GM20000 (cell line): ENCODE measurements at regions not wholly inside any gene's neighbourhood (a gene's known extent, or its start where the extent isn't known, plus 50 kb on each side); places are given as distances from the start of the nearest gene placed in this dataset.

Experiments used
- DNase-seq: peaks from one replicate; pipeline ENCODE4 v3.0.0; 2012; ENCODE audit warnings: low spot score
- TF ChIP-seq, protein P1 (sequence below): IDR thresholded peaks from 2 replicates; pipeline ENCODE4 v1.5.1; 2012; ENCODE audit warnings: mild to moderate bottlenecking, control low read depth; ENCODE audit errors: extremely low read depth, missing control alignments

DNA sequence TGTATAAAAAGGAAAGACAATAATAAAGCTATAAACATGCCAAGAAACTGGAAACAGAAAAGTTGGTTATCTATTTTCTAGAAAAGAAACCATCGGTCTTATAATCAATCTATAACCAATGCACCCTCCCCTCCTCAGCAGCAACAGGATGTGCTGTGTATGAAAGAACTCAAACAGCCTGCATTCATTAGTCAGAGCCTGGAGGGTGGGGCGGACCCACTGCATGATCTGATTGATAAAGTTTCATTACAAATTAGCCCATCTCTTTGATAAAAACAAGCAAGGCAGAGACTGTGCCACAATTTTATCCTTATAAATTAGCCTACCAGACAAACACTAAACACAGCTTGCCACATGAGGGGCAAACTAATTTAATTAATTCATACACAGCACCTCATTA, 448.1 kb downstream of the BCAT1 start:
- DNase-seq = no peak
- TF ChIP-seq, protein P1, sequence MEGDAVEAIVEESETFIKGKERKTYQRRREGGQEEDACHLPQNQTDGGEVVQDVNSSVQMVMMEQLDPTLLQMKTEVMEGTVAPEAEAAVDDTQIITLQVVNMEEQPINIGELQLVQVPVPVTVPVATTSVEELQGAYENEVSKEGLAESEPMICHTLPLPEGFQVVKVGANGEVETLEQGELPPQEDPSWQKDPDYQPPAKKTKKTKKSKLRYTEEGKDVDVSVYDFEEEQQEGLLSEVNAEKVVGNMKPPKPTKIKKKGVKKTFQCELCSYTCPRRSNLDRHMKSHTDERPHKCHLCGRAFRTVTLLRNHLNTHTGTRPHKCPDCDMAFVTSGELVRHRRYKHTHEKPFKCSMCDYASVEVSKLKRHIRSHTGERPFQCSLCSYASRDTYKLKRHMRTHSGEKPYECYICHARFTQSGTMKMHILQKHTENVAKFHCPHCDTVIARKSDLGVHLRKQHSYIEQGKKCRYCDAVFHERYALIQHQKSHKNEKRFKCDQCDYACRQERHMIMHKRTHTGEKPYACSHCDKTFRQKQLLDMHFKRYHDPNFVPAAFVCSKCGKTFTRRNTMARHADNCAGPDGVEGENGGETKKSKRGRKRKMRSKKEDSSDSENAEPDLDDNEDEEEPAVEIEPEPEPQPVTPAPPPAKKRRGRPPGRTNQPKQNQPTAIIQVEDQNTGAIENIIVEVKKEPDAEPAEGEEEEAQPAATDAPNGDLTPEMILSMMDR = no peak

GRCh38 chr12:24500421-24500820, 448.5 kb downstream of the BCAT1 start:
- TF ChIP-seq, protein P1 = no peak
- DNase-seq = no peak

DNA sequence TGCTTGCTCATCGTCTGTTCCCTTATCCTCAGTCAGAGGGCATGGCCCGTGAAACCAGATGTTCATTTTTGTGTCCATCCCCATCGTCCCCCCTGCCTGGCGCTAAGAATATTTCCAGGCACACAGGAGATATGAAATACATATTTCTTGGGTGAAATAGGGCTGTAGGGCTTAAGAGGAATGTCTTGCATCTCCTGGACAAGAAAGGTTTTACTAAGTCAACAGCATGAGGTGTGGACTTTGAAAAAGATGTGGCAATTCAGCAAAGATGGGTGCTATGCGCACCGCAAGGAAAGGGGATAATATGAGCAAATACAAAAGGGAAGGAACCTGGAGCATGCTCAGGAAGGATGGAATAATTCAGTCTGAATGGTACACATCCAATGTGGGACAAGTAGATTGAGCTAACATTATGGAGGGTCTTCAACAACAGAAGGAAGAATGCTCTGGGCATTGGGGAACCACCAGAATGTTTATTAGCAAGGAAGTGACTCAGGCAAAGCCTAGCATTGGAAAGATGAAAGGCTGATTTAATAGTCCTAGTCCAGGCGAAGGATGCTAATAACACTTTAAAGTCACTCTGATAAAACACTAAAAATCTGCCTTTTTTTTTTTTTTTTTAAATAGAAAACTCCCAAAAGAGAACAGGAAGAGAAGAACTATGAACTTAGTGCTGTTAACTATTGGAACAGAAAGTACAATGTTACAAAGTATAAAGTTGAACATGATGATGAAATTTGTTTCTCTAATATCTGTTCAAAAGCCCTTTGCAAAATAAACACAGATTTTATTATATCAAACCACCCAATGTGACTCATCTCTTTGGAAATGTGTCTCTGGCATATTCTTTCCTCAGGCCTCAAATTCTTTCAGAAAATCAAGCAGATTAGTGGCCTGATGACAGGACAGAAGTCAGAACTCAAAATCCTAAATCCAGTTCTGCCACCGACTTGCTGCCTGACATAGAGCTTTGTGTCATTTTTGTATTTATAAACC, 449.5 kb downstream of the BCAT1 start:
- TF ChIP-seq, protein P1 = no peak
- DNase-seq = no peak

DNA sequence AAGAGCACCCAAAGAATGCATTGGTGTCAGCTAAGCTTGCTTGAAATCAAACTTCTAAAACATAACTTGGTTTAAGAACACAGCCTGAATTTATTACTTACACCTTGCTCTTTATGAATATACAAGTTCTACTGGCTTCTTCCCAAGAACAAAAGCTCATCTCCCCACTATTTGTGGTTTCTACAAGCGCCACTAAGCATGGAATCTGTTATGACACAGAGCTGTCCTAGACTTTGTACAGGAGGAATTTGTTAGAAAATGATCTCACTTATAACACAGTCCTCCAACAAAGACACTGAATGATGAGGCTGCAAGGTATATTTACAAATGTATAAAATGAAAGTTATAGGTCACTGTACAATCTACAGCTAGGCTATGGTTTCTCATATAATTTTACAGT, 452.1 kb downstream of the BCAT1 start:
- TF ChIP-seq, protein P1 = no peak
- no peak for DNase-seq

DNA sequence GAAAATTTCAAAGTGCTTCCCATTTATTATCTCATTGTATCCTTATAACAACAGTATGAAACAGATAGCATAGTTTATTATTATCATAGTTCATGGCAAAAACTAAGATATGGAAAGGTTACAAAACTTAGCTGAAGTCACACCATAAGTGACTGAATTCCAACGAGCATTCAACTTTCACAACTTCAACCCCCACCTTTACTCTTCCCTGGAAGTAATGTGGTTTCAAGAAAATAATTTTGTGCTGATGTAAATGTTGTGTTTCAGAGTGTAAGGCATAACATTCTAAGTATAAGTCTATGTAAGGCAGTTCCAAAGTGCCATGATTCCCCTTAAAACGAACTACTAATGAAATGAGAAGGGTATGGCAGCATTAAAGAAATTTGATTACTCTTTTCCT, 454.5 kb downstream of the BCAT1 start:
- TF ChIP-seq, protein P1 = no peak
- DNase-seq = no peak

- TF ChIP-seq, protein P1 = no peak
- DNase-seq = no peak
Measured at GRCh38 chr12:24491968-24492367, 456.9 kb downstream of the BCAT1 start.

DNA sequence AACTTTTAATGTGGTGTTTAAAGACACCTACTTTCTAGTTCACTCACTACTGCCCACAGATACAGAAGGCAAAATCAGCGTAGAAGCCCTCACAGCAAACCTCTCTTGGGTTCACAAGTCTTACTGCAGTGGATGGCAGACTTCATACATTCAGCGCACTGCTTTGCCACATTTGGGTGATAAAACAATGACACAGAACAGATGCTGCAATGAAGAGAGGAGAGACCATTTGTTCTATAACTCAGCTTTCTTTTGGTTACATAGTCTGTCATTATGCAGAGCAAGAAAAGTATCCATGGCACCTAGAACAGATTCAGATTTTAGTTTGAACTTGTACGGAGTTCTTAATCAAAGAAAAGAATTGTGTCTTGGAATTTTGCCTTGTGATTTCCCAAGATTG, 459.0 kb downstream of the BCAT1 start:
- TF ChIP-seq, protein P1 = no peak
- DNase-seq = no peak
